NB4 (cell line): ENCODE measurements at regions not wholly inside any gene's neighbourhood (a gene's known extent, or its start where the extent isn't known, plus 50 kb on each side); places are given as distances from the start of the nearest gene placed in this dataset.

Source experiments
- MYC ChIP-seq: IDR thresholded peaks from 2 replicates; pipeline ENCODE4 v1.6.1; 2011; ENCODE audit warnings: low read depth, low read length
- POLR2A ChIP-seq: IDR thresholded peaks from 2 replicates; pipeline ENCODE4 v1.6.1; 2011; ENCODE audit warnings: mild to moderate bottlenecking; ENCODE audit not compliant: insufficient read length; ENCODE audit errors: extremely low read depth
- TF ChIP-seq, protein P1 (sequence below): IDR thresholded peaks from 2 replicates; pipeline ENCODE4 v1.6.1; 2011; ENCODE audit warnings: low read depth, low read length
- TF ChIP-seq, protein P2 (sequence below): IDR thresholded peaks from one replicate; pipeline ENCODE4 v1.5.1; 2012; ENCODE audit warnings: low read depth, low read length

DNA sequence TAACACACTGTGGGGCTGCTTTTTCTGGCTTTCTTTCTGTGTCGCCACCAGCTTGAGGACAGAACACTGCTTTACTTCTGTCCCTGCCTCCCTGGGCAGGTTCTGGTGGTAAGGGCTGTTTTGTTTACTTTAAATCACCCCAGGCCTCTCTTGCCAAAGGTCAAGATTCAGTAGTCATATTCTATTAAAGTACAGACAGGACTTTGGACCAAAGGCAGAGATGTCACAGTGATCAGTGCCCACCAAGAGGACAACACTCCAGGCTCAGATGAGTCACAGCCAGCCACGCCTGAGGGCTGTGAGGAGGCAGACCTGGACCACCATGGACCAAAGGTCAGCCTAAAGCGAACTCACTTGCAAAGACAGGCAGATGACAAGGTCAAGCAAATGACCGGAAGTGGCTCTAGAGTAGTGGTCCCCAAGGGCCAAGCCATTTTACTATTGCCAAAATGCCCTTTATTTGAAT is 200.0 kb downstream of the RHOU start:
- TF ChIP-seq POLR2A (no peak), MYC (no peak)
- TF ChIP-seq, protein P1, sequence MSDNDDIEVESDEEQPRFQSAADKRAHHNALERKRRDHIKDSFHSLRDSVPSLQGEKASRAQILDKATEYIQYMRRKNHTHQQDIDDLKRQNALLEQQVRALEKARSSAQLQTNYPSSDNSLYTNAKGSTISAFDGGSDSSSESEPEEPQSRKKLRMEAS = no peak
- TF ChIP-seq, protein P2, sequence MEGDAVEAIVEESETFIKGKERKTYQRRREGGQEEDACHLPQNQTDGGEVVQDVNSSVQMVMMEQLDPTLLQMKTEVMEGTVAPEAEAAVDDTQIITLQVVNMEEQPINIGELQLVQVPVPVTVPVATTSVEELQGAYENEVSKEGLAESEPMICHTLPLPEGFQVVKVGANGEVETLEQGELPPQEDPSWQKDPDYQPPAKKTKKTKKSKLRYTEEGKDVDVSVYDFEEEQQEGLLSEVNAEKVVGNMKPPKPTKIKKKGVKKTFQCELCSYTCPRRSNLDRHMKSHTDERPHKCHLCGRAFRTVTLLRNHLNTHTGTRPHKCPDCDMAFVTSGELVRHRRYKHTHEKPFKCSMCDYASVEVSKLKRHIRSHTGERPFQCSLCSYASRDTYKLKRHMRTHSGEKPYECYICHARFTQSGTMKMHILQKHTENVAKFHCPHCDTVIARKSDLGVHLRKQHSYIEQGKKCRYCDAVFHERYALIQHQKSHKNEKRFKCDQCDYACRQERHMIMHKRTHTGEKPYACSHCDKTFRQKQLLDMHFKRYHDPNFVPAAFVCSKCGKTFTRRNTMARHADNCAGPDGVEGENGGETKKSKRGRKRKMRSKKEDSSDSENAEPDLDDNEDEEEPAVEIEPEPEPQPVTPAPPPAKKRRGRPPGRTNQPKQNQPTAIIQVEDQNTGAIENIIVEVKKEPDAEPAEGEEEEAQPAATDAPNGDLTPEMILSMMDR = no peak
